ENCODE measurements at regions not wholly inside any gene's neighbourhood (a gene's known extent, or its start where the extent isn't known, plus 50 kb on each side); places are given as distances from the start of the nearest gene placed in this dataset.

- no peak for TF ChIP-seq CTCF (IDR thresholded peaks at IDR 0.05 in 8 of 11, conservative IDR thresholded peaks at IDR 0.05 in 3 of 11)
- TF ChIP-seq POLR2AphosphoS5 (IDR thresholded peaks at IDR 0.05), result no peak
- no peak for TF ChIP-seq POLR2A (IDR thresholded peaks at IDR 0.05)
Measured at GRCh38 chr18:66439670-66440069, 164.2 kb downstream of the CDH19 start.
